SK-N-SH (cell line): ENCODE measurements at regions not wholly inside any gene's neighbourhood (a gene's known extent, or its start where the extent isn't known, plus 50 kb on each side); places are given as distances from the start of the nearest gene placed in this dataset.

Experiments used
- EP300 ChIP-seq, 2 experiments: IDR thresholded peaks; 2 replicates each; pipeline versions ENCODE4 v1.4.0 to v1.6.1; 2012; ENCODE audit warnings: borderline replicate concordance in 1 of 2, low read depth in 1 of 2, low read length in 1 of 2
- TF ChIP-seq, protein P1 (sequence below): fragments of 200-600 bp; sonication (generic); IDR thresholded peaks from 2 replicates; pipeline ENCODE4 v1.6.1; 2017; ENCODE audit warnings: antibody characterized with exemption, mild to moderate bottlenecking, moderate library complexity
- TF ChIP-seq, protein P2 (sequence below): IDR thresholded peaks from 2 replicates; pipeline ENCODE4 v1.6.1; 2012; ENCODE audit warnings: mild to moderate bottlenecking, low read depth, low read length, moderate library complexity
- TF ChIP-seq, protein P3 (sequence below): IDR thresholded peaks from 2 replicates; pipeline ENCODE4 v1.4.0; 2012; ENCODE audit warnings: low read depth

DNA sequence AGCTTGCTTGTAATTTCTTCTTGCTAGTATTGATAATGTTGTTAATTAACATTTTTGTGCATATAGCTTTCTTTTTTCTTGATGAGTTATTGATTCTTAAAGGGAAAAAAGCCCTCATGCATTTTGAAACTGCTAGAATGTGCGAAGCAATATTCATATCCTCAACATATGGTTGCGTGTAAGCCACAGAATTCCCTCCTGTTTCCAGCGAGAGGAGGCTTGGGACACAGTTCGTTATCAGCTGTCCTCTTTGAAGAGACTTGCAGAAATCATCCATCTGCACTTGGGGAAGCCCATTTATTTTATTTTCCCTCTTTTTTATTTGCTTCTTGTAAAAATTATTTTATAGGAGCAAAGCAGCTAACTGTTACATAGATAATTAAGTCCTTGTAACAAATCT is 398.0 kb downstream of the ADRA2A start:
- TF ChIP-seq, protein P1, sequence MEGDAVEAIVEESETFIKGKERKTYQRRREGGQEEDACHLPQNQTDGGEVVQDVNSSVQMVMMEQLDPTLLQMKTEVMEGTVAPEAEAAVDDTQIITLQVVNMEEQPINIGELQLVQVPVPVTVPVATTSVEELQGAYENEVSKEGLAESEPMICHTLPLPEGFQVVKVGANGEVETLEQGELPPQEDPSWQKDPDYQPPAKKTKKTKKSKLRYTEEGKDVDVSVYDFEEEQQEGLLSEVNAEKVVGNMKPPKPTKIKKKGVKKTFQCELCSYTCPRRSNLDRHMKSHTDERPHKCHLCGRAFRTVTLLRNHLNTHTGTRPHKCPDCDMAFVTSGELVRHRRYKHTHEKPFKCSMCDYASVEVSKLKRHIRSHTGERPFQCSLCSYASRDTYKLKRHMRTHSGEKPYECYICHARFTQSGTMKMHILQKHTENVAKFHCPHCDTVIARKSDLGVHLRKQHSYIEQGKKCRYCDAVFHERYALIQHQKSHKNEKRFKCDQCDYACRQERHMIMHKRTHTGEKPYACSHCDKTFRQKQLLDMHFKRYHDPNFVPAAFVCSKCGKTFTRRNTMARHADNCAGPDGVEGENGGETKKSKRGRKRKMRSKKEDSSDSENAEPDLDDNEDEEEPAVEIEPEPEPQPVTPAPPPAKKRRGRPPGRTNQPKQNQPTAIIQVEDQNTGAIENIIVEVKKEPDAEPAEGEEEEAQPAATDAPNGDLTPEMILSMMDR = no peak
- no peak for TF ChIP-seq EP300 (IDR thresholded peaks at IDR 0.05; ENCODE audit: borderline replicate concordance in 1 of 2, low read depth in 1 of 2, low read length in 1 of 2)
- TF ChIP-seq, protein P2, sequence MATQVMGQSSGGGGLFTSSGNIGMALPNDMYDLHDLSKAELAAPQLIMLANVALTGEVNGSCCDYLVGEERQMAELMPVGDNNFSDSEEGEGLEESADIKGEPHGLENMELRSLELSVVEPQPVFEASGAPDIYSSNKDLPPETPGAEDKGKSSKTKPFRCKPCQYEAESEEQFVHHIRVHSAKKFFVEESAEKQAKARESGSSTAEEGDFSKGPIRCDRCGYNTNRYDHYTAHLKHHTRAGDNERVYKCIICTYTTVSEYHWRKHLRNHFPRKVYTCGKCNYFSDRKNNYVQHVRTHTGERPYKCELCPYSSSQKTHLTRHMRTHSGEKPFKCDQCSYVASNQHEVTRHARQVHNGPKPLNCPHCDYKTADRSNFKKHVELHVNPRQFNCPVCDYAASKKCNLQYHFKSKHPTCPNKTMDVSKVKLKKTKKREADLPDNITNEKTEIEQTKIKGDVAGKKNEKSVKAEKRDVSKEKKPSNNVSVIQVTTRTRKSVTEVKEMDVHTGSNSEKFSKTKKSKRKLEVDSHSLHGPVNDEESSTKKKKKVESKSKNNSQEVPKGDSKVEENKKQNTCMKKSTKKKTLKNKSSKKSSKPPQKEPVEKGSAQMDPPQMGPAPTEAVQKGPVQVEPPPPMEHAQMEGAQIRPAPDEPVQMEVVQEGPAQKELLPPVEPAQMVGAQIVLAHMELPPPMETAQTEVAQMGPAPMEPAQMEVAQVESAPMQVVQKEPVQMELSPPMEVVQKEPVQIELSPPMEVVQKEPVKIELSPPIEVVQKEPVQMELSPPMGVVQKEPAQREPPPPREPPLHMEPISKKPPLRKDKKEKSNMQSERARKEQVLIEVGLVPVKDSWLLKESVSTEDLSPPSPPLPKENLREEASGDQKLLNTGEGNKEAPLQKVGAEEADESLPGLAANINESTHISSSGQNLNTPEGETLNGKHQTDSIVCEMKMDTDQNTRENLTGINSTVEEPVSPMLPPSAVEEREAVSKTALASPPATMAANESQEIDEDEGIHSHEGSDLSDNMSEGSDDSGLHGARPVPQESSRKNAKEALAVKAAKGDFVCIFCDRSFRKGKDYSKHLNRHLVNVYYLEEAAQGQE = no peak
- TF ChIP-seq, protein P3, sequence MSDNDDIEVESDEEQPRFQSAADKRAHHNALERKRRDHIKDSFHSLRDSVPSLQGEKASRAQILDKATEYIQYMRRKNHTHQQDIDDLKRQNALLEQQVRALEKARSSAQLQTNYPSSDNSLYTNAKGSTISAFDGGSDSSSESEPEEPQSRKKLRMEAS = no peak
